Panc1 (cell line): ENCODE measurements at regions not wholly inside any gene's neighbourhood (a gene's known extent, or its start where the extent isn't known, plus 50 kb on each side); places are given as distances from the start of the nearest gene placed in this dataset.

Experiments
- ATAC-seq: fragments of 200-7000 bp; cut with Tn5 transposase; 2 replicates; pipeline ENCODE4 v1.9.1; 2020; ENCODE audit warnings: mild to moderate bottlenecking, moderate library complexity
- BruUV-seq: library from RNA; stranded (reverse); fragments of 400-500 nt; replicated peaks from 2 replicates; lab custom pipeline; 2021; lab: Mats Ljungman, UMichigan
- CTCF ChIA-PET: fragments of 300-600 bp; sonication (Branson Sonifier 250); formaldehyde crosslinking; loops from one replicate; lab custom pipeline; 2022; ENCODE audit warnings: antibody characterized with exemption; lab: Charles Lee
- POLR2A ChIA-PET: fragments of 300-600 bp; sonication (Branson Sonifier 250); formaldehyde crosslinking; loops from one replicate; lab custom pipeline; 2022; ENCODE audit warnings: antibody characterized with exemption; lab: Charles Lee
- DNase-seq: peaks from one replicate; pipeline ENCODE4 v3.0.0-alpha.2; 2010; ENCODE audit warnings: low read depth, low spot score
- H3K27ac ChIP-seq: 2 replicates; pipeline ENCODE4 v1.5.1; 2011; ENCODE audit warnings: mild to moderate bottlenecking, low read length, inconsistent platforms
- H3K27me3 ChIP-seq: fragments of 200-500 bp; sonication (Bioruptor generic); 2 replicates; pipeline ENCODE4 v1.6.0; 2014; ENCODE audit warnings: low read length, inconsistent platforms; ENCODE audit not compliant: control insufficient read depth, insufficient read depth
- H3K36me3 ChIP-seq: fragments of 200-500 bp; sonication (Bioruptor generic); 2 replicates; pipeline ENCODE4 v1.5.1; 2014; ENCODE audit warnings: inconsistent platforms, mild to moderate bottlenecking, low read length, moderate library complexity; ENCODE audit not compliant: control insufficient read depth, insufficient read depth
- H3K4me1 ChIP-seq: 2 replicates; pipeline ENCODE4 v1.5.1; 2011; ENCODE audit warnings: inconsistent platforms, mild to moderate bottlenecking, low read length, moderate library complexity; ENCODE audit not compliant: control insufficient read depth, insufficient read depth
- H3K4me3 ChIP-seq, 2 experiments: 2 replicates each; pipeline ENCODE4 v1.5.1; 2011 to 2012; ENCODE audit warnings: low read depth in 2 of 2, low read length in 2 of 2, mild to moderate bottlenecking in 2 of 2, inconsistent platforms in 1 of 2, moderate library complexity in 1 of 2
- H3K9me3 ChIP-seq: fragments of 200-500 bp; sonication (Bioruptor generic); 2 replicates; pipeline ENCODE4 v1.5.1; 2014; ENCODE audit warnings: low read depth, mild to moderate bottlenecking, inconsistent platforms, low read length, moderate library complexity; ENCODE audit not compliant: control insufficient read depth, insufficient read depth
- CTCF ChIP-seq: fragments of 450-650 bp; IDR thresholded peaks from 2 replicates; pipeline ENCODE4 v1.5.1; 2017; ENCODE audit warnings: mild to moderate bottlenecking
- POLR2AphosphoS5 ChIP-seq: IDR thresholded peaks from 2 replicates; pipeline ENCODE4 v1.6.1; 2012; ENCODE audit warnings: mild to moderate bottlenecking, low read depth, low read length, moderate library complexity
- SIN3A ChIP-seq: IDR thresholded peaks from 2 replicates; pipeline ENCODE4 v1.6.1; 2012; ENCODE audit warnings: low read depth, mild to moderate bottlenecking, low read length, moderate library complexity, borderline replicate concordance; ENCODE audit not compliant: insufficient read depth
- TCF7L2 ChIP-seq: IDR thresholded peaks from 2 replicates; pipeline ENCODE4 v1.6.1; 2011; ENCODE audit warnings: mild to moderate bottlenecking, low read depth, low read length, inconsistent platforms
- in situ Hi-C: cut with HindIII; loops from 2 replicates; pipeline ENCODE4 v1.10.0; 2016; ENCODE audit warnings: low sequenced_read_pairs, low pct_unique_long_range_greater_than_20kb
- intact Hi-C: fragments of 100-400 bp; cut with micrococcal nuclease; formaldehyde crosslinking; loops from one replicate; pipeline ENCODE4 v1.10.0; 2022; ENCODE audit not compliant: unreplicated experiment
- TF ChIP-seq, protein P1 (sequence below), 2 experiments: IDR thresholded peaks; 2 replicates each; pipeline ENCODE4 v1.6.1; 2011 to 2012; ENCODE audit warnings: low read depth in 2 of 2, control low read depth in 1 of 2, low read length in 1 of 2, mild to moderate bottlenecking in 1 of 2, moderate library complexity in 1 of 2; ENCODE audit not compliant: insufficient read depth in 1 of 2

GRCh38 chr2:118670276-118670675 lies 177.2 kb downstream of the EN1 start:
- H3K27ac ChIP-seq: no peak overlapping the region
- no peaks in the 10 kb centered on the region for H3K36me3 ChIP-seq
- no peak for DNase-seq
- ChIA-PET POLR2A (no interaction called here), CTCF (no interaction called here)
- no TSS peak for BruUV-seq
- in situ Hi-C loops (no loop called here), intact Hi-C loops (no loop called here)
- H3K27me3 ChIP-seq: no peaks in the 10 kb centered on the region
- TF ChIP-seq SIN3A (no peak), CTCF (no peak), TCF7L2 (no peak), POLR2AphosphoS5 (no peak)
- TF ChIP-seq, protein P1, sequence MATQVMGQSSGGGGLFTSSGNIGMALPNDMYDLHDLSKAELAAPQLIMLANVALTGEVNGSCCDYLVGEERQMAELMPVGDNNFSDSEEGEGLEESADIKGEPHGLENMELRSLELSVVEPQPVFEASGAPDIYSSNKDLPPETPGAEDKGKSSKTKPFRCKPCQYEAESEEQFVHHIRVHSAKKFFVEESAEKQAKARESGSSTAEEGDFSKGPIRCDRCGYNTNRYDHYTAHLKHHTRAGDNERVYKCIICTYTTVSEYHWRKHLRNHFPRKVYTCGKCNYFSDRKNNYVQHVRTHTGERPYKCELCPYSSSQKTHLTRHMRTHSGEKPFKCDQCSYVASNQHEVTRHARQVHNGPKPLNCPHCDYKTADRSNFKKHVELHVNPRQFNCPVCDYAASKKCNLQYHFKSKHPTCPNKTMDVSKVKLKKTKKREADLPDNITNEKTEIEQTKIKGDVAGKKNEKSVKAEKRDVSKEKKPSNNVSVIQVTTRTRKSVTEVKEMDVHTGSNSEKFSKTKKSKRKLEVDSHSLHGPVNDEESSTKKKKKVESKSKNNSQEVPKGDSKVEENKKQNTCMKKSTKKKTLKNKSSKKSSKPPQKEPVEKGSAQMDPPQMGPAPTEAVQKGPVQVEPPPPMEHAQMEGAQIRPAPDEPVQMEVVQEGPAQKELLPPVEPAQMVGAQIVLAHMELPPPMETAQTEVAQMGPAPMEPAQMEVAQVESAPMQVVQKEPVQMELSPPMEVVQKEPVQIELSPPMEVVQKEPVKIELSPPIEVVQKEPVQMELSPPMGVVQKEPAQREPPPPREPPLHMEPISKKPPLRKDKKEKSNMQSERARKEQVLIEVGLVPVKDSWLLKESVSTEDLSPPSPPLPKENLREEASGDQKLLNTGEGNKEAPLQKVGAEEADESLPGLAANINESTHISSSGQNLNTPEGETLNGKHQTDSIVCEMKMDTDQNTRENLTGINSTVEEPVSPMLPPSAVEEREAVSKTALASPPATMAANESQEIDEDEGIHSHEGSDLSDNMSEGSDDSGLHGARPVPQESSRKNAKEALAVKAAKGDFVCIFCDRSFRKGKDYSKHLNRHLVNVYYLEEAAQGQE (IDR thresholded peaks at IDR 0.05; ENCODE audit: insufficient read depth in 1 of 2, low read depth in 2 of 2, low read length in 1 of 2): no peak
- no peaks in the 10 kb centered on the region for H3K9me3 ChIP-seq
- ATAC-seq: no peak
- H3K4me1 ChIP-seq: no peaks in the 10 kb centered on the region
- no peak overlapping the region for H3K4me3 ChIP-seq

DNA sequence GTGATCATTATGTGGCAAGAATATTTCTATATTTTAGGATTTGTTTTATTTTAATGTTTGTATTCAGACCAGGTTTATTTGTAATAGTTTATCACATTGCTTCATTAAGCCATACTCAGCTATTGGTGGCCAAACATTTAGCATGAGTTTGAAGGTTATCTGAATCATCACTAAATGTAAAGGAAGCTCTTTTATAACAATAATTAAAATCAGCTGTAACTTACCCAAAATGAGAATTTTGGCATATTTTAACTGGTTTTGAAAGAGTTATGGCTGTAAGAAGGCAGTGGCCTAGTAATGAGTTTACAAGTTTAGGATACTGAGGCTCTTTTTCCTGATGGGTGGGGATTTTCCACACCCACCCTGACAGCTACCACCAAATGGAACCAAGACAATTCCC lies 177.8 kb downstream of the EN1 start:
- H3K4me3 ChIP-seq: no peak overlapping the region
- TF ChIP-seq CTCF (no peak), SIN3A (no peak), POLR2AphosphoS5 (no peak), TCF7L2 (no peak)
- TF ChIP-seq, protein P1 (IDR thresholded peaks at IDR 0.05; ENCODE audit: insufficient read depth in 1 of 2, low read depth in 2 of 2, low read length in 1 of 2): no peak
- no peaks in the 10 kb centered on the region for H3K4me1 ChIP-seq
- in situ Hi-C loops (no loop called here), intact Hi-C loops (no loop called here)
- no peaks in the 10 kb centered on the region for H3K36me3 ChIP-seq
- no peak overlapping the region for H3K27ac ChIP-seq
- ChIA-PET CTCF (no interaction called here), POLR2A (no interaction called here)
- no peaks in the 10 kb centered on the region for H3K9me3 ChIP-seq
- BruUV-seq: no TSS peak
- ATAC-seq (no peak), DNase-seq (no peak)
- H3K27me3 ChIP-seq: no peaks in the 10 kb centered on the region
